Panc1 (cell line): ENCODE measurements at regions not wholly inside any gene's neighbourhood (a gene's known extent, or its start where the extent isn't known, plus 50 kb on each side); places are given as distances from the start of the nearest gene placed in this dataset.
"Not testable (repeated sequence)": the region's sequence is repeated elsewhere in the genome, so short reads cannot be mapped to it uniquely, and the experiment has no call there.

Experiments used
- ATAC-seq: fragments of 200-7000 bp; cut with Tn5 transposase; 2 replicates; pipeline ENCODE4 v1.9.1; 2020; ENCODE audit warnings: mild to moderate bottlenecking, moderate library complexity
- BruUV-seq: library from RNA; stranded (reverse); fragments of 400-500 nt; replicated peaks from 2 replicates; lab custom pipeline; 2021; lab: Mats Ljungman, UMichigan
- CTCF ChIA-PET: fragments of 300-600 bp; sonication (Branson Sonifier 250); formaldehyde crosslinking; loops from one replicate; lab custom pipeline; 2022; ENCODE audit warnings: antibody characterized with exemption; lab: Charles Lee
- POLR2A ChIA-PET: fragments of 300-600 bp; sonication (Branson Sonifier 250); formaldehyde crosslinking; loops from one replicate; lab custom pipeline; 2022; ENCODE audit warnings: antibody characterized with exemption; lab: Charles Lee
- DNase-seq: peaks from one replicate; pipeline ENCODE4 v3.0.0-alpha.2; 2010; ENCODE audit warnings: low read depth, low spot score
- H3K27ac ChIP-seq: 2 replicates; pipeline ENCODE4 v1.5.1; 2011; ENCODE audit warnings: mild to moderate bottlenecking, low read length, inconsistent platforms
- H3K27me3 ChIP-seq: fragments of 200-500 bp; sonication (Bioruptor generic); 2 replicates; pipeline ENCODE4 v1.6.0; 2014; ENCODE audit warnings: low read length, inconsistent platforms; ENCODE audit not compliant: control insufficient read depth, insufficient read depth
- H3K36me3 ChIP-seq: fragments of 200-500 bp; sonication (Bioruptor generic); 2 replicates; pipeline ENCODE4 v1.5.1; 2014; ENCODE audit warnings: inconsistent platforms, mild to moderate bottlenecking, low read length, moderate library complexity; ENCODE audit not compliant: control insufficient read depth, insufficient read depth
- H3K4me1 ChIP-seq: 2 replicates; pipeline ENCODE4 v1.5.1; 2011; ENCODE audit warnings: inconsistent platforms, mild to moderate bottlenecking, low read length, moderate library complexity; ENCODE audit not compliant: control insufficient read depth, insufficient read depth
- H3K4me3 ChIP-seq, 2 experiments: 2 replicates each; pipeline ENCODE4 v1.5.1; 2011 to 2012; ENCODE audit warnings: low read depth in 2 of 2, low read length in 2 of 2, mild to moderate bottlenecking in 2 of 2, inconsistent platforms in 1 of 2, moderate library complexity in 1 of 2
- H3K9me3 ChIP-seq: fragments of 200-500 bp; sonication (Bioruptor generic); 2 replicates; pipeline ENCODE4 v1.5.1; 2014; ENCODE audit warnings: low read depth, mild to moderate bottlenecking, inconsistent platforms, low read length, moderate library complexity; ENCODE audit not compliant: control insufficient read depth, insufficient read depth
- POLR2AphosphoS5 ChIP-seq: IDR thresholded peaks from 2 replicates; pipeline ENCODE4 v1.6.1; 2012; ENCODE audit warnings: mild to moderate bottlenecking, low read depth, low read length, moderate library complexity
- SIN3A ChIP-seq: IDR thresholded peaks from 2 replicates; pipeline ENCODE4 v1.6.1; 2012; ENCODE audit warnings: low read depth, mild to moderate bottlenecking, low read length, moderate library complexity, borderline replicate concordance; ENCODE audit not compliant: insufficient read depth
- TCF7L2 ChIP-seq: IDR thresholded peaks from 2 replicates; pipeline ENCODE4 v1.6.1; 2011; ENCODE audit warnings: mild to moderate bottlenecking, low read depth, low read length, inconsistent platforms
- in situ Hi-C: cut with HindIII; loops from 2 replicates; pipeline ENCODE4 v1.10.0; 2016; ENCODE audit warnings: low sequenced_read_pairs, low pct_unique_long_range_greater_than_20kb
- intact Hi-C: fragments of 100-400 bp; cut with micrococcal nuclease; formaldehyde crosslinking; loops from one replicate; pipeline ENCODE4 v1.10.0; 2022; ENCODE audit not compliant: unreplicated experiment
- TF ChIP-seq, protein P1 (sequence below): fragments of 450-650 bp; IDR thresholded peaks from 2 replicates; pipeline ENCODE4 v1.5.1; 2017; ENCODE audit warnings: mild to moderate bottlenecking
- TF ChIP-seq, protein P2 (sequence below), 2 experiments: IDR thresholded peaks; 2 replicates each; pipeline ENCODE4 v1.6.1; 2011 to 2012; ENCODE audit warnings: low read depth in 2 of 2, control low read depth in 1 of 2, low read length in 1 of 2, mild to moderate bottlenecking in 1 of 2, moderate library complexity in 1 of 2; ENCODE audit not compliant: insufficient read depth in 1 of 2

DNA sequence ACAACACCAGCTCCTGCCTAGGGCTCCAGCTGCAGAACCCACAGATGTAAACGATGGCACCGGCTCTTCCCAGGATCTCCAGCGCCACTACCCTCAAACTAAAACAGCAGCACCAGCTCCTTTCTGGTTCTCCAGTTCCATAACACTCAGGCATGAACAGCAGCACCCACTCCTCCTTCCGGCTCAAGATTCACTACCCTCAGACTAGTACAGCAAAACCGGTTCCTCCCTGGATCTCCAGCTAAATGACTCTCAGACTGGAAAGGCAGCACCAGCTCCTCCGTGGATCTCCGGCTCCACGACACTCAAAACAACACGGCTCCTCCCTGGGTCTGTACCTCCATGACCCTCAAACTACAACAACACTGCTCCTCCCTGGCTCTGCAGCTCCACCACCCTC, 325.0 kb downstream of the PREX1 start:
- BruUV-seq = no TSS peak
- Histone ChIP-seq H3K27me3 (peaks cover 4% of the 10 kb centered on the region; the same call in 1 of the 2 replicates), H3K4me1 (no peaks in the 10 kb centered on the region), H3K27ac (no peak overlapping the region), H3K4me3 (no peak overlapping the region), H3K9me3 (no peaks in the 10 kb centered on the region), H3K36me3 (no peaks in the 10 kb centered on the region)
- DNase-seq (no peak), ATAC-seq (no peak)
- in situ Hi-C loops (no loop called here), intact Hi-C loops (no loop called here)
- ChIA-PET POLR2A (interaction anchor here (0.6 kb wide), 1 partner anchor 266 kb away, joined by 7 read pairs; no protein-coding TSS in a partner anchor), CTCF (interaction anchor here (0.6 to 0.7 kb wide), 2 partner anchors 26 to 1232 kb away, joined by 4 to 6 read pairs; no protein-coding TSS in a partner anchor)
- TF ChIP-seq TCF7L2 (no peak), SIN3A (no peak), POLR2AphosphoS5 (no peak)
- TF ChIP-seq, protein P1, sequence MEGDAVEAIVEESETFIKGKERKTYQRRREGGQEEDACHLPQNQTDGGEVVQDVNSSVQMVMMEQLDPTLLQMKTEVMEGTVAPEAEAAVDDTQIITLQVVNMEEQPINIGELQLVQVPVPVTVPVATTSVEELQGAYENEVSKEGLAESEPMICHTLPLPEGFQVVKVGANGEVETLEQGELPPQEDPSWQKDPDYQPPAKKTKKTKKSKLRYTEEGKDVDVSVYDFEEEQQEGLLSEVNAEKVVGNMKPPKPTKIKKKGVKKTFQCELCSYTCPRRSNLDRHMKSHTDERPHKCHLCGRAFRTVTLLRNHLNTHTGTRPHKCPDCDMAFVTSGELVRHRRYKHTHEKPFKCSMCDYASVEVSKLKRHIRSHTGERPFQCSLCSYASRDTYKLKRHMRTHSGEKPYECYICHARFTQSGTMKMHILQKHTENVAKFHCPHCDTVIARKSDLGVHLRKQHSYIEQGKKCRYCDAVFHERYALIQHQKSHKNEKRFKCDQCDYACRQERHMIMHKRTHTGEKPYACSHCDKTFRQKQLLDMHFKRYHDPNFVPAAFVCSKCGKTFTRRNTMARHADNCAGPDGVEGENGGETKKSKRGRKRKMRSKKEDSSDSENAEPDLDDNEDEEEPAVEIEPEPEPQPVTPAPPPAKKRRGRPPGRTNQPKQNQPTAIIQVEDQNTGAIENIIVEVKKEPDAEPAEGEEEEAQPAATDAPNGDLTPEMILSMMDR = no peak
- TF ChIP-seq, protein P2, sequence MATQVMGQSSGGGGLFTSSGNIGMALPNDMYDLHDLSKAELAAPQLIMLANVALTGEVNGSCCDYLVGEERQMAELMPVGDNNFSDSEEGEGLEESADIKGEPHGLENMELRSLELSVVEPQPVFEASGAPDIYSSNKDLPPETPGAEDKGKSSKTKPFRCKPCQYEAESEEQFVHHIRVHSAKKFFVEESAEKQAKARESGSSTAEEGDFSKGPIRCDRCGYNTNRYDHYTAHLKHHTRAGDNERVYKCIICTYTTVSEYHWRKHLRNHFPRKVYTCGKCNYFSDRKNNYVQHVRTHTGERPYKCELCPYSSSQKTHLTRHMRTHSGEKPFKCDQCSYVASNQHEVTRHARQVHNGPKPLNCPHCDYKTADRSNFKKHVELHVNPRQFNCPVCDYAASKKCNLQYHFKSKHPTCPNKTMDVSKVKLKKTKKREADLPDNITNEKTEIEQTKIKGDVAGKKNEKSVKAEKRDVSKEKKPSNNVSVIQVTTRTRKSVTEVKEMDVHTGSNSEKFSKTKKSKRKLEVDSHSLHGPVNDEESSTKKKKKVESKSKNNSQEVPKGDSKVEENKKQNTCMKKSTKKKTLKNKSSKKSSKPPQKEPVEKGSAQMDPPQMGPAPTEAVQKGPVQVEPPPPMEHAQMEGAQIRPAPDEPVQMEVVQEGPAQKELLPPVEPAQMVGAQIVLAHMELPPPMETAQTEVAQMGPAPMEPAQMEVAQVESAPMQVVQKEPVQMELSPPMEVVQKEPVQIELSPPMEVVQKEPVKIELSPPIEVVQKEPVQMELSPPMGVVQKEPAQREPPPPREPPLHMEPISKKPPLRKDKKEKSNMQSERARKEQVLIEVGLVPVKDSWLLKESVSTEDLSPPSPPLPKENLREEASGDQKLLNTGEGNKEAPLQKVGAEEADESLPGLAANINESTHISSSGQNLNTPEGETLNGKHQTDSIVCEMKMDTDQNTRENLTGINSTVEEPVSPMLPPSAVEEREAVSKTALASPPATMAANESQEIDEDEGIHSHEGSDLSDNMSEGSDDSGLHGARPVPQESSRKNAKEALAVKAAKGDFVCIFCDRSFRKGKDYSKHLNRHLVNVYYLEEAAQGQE (IDR thresholded peaks at IDR 0.05; ENCODE audit: insufficient read depth in 1 of 2, low read depth in 2 of 2, low read length in 1 of 2) = no peak

DNA sequence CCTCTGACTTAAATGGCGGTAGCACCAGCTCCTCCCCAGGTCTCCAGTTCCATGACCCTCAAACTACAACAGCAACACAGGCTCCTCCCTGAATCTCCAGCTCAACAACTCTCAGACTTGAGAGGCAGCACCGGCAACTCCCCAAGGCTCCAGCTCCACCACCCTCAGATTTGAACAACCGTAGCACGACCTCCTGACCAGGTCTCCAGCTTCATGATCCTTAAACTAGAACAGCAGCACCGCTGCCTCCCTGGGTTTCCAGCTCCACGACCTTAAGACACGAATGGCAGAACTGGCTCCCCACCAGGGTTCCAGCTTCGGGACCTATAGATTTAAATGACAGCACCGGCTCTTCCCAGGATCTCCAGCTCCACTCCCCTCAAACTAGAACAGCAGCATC, 325.8 kb downstream of the PREX1 start:
- DNase-seq (no peak), ATAC-seq (no peak)
- Histone ChIP-seq H3K27ac (no peak overlapping the region), H3K4me3 (no peak overlapping the region), H3K9me3 (no peaks in the 10 kb centered on the region), H3K36me3 (no peaks in the 10 kb centered on the region), H3K27me3 (peaks cover 4% of the 10 kb centered on the region; the same call in 1 of the 2 replicates), H3K4me1 (no peaks in the 10 kb centered on the region)
- no TSS peak for BruUV-seq
- intact Hi-C loops (no loop called here), in situ Hi-C loops (no loop called here)
- ChIA-PET CTCF (no interaction called here), POLR2A (no interaction called here)
- TF ChIP-seq POLR2AphosphoS5 = no peak
- TF ChIP-seq TCF7L2 = no peak
- TF ChIP-seq, protein P2 (IDR thresholded peaks at IDR 0.05; ENCODE audit: insufficient read depth in 1 of 2, low read depth in 2 of 2, low read length in 1 of 2) = no peak
- TF ChIP-seq, protein P1 = no peak
- TF ChIP-seq SIN3A = no peak

DNA sequence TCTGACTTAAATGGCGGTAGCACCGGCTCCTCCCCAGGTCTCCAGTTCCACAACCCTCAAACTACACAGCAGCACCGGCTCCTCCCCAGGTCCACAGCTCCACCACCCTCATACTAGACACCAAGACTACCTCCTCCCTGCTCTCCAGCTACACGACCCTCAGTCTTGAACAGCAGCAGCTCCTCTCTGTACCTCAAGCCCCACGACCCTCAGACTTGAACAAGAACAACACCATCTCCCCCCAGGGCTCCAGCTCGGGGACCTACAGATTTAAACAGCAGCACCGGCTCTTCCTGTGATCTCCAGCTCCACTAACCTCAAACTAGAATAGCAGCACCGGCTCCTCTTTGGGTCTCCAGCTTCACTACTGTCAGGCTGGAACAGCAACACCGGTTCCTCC, 326.9 kb downstream of the PREX1 start:
- H3K4me3 ChIP-seq, ATAC-seq, intact Hi-C loops, H3K27me3 ChIP-seq, POLR2A ChIA-PET, CTCF ChIA-PET, H3K27ac ChIP-seq, H3K36me3 ChIP-seq, BruUV-seq, DNase-seq, H3K4me1 ChIP-seq, in situ Hi-C loops, H3K9me3 ChIP-seq: not testable (repeated sequence)
